ENCODE measurements at regions not wholly inside any gene's neighbourhood (a gene's known extent, or its start where the extent isn't known, plus 50 kb on each side); places are given as distances from the start of the nearest gene placed in this dataset.

- TF ChIP-seq CTCF (IDR thresholded peaks at IDR 0.05): no peak
- no peak for TF ChIP-seq POLR2A (IDR thresholded peaks at IDR 0.05)
- TF ChIP-seq EP300 (IDR thresholded peaks at IDR 0.05): no peak
These were observed 447.9 kb upstream of the PFKP start for GRCh38 chr10:2619472-2619871.
